C4-2B (cell line): ENCODE measurements at regions not wholly inside any gene's neighbourhood (a gene's known extent, or its start where the extent isn't known, plus 50 kb on each side); places are given as distances from the start of the nearest gene placed in this dataset.

ENCODE experiments used
- H3K27ac ChIP-seq: fragments of 450-650 bp; 2 replicates; pipeline ENCODE4 v1.5.1; 2017
- CTCF ChIP-seq: fragments of 450-650 bp; conservative IDR thresholded peaks from 2 replicates; pipeline ENCODE4 v1.5.1; 2017; ENCODE audit warnings: mild to moderate bottlenecking
- ZFX ChIP-seq: fragments of 450-650 bp; IDR thresholded peaks from 2 replicates; pipeline ENCODE4 v1.6.1; 2017

GRCh38 chr3:184440151-184440550 is 60.3 kb downstream of the CHRD start:
- H3K27ac ChIP-seq: peak overlapping the region; percentile 21

GRCh38 chr3:184441202-184441900 is 61.5 kb downstream of the CHRD start:
- TF ChIP-seq CTCF (no peak), ZFX (no peak)

More at GRCh38 chr3:184440151-184440550, 60.3 kb downstream of the CHRD start:
- TF ChIP-seq ZFX (no peak), CTCF (no peak)

GRCh38 chr3:184443364-184443763 is 63.5 kb downstream of the CHRD start:
- TF ChIP-seq CTCF (no peak), ZFX (no peak)
- no peak overlapping the region for H3K27ac ChIP-seq

More at GRCh38 chr3:184441202-184441900, 61.5 kb downstream of the CHRD start:
- no peak overlapping the region for H3K27ac ChIP-seq

- no peak overlapping the region for H3K27ac ChIP-seq
- TF ChIP-seq ZFX (no peak), CTCF (no peak)
These were observed 64.0 kb downstream of the CHRD start for GRCh38 chr3:184443831-184444230.

DNA sequence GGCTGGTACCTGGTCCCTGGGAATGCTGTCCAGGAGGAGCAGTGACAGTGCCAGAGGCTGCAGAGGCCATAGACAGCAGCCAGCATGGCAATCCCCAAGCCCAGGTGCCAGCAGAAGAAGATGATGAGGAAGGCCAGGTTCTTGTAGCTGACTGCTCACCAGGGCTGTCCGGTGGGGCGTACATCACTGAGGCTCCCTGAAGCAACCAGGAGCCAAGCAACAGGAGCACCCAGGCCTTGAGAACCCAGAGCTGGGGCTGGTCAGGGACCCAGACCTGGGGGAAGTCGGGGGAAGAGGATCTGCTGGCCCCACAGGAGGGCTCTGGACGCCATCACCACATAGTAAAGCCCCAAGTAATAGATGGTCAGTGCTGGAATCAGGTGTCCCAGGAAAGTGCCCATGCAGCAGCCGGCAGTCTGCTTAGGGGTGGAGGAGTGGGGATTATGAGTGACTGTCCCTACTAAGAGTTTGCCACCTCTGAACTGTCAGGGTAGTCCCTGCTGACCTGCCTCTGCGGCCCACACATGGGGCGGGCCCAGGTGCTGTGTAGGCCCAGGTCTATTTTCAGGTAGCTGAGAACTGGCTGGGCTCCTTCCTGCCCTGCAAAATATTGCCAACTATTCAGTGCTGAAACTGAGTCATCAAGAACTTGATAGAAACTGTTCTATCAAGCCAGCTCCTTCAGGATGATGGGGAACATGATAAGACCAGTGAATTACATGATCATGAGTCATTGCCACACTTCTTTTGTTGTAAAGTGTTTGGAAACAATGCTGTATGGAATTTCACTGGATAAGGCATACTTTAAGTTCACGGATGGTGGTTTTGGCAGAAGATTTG is 68.7 kb downstream of the CHRD start:
- TF ChIP-seq CTCF (no peak), ZFX (peak; percentile 31; the same call in 1 of the 2 replicates)
- H3K27ac ChIP-seq: peak overlapping the region; percentile 29

GRCh38 chr3:184449161-184449515 is 69.3 kb downstream of the CHRD start:
- TF ChIP-seq ZFX (no peak), CTCF (no peak)
- peak overlapping the region; percentile 29; the same call in 1 of the 2 replicates for H3K27ac ChIP-seq

- H3K27ac ChIP-seq: no peak overlapping the region
- TF ChIP-seq ZFX: no peak
- TF ChIP-seq CTCF: no peak
These were observed 70.7 kb downstream of the CHRD start for GRCh38 chr3:184450547-184450946.
